ENCODE measurements at regions not wholly inside any gene's neighbourhood (a gene's known extent, or its start where the extent isn't known, plus 50 kb on each side); places are given as distances from the start of the nearest gene placed in this dataset.

- Histone ChIP-seq H3K27me3 (no peaks in the 10 kb centered on the region), H4K20me1 (ENCODE audit: insufficient read depth, poor library complexity, severe bottlenecking) (no peaks in the 10 kb centered on the region), H3K4me1 (ENCODE audit: insufficient read depth) (peaks cover 14% of the 10 kb centered on the region), H3K27ac (peak overlapping the region; percentile 1), H3K4me3 (no peak overlapping the region), H3K36me3 (replicated peaks; ENCODE audit: insufficient read depth, low read depth) (no peaks in the 10 kb centered on the region), H3K4me2 (no peak overlapping the region), H2AFZ (no peak overlapping the region), H3K9me3 (ENCODE audit: low read depth) (no peaks in the 10 kb centered on the region), H3K9me2 (replicated peaks; ENCODE audit: insufficient read depth) (no peaks in the 10 kb centered on the region), H3K79me2 (no peaks in the 10 kb centered on the region)
- DNase-seq (ENCODE audit: low spot score), result no peak
- WGBS (ENCODE audit: low lambda C conversion rate, missing lambda C conversion rate), result 72% methylated on average over 4 of the region's 4 CpGs
- TF ChIP-seq EZH2phosphoT487 (IDR thresholded peaks at IDR 0.05; ENCODE audit: low read depth, severe bottlenecking, unreplicated experiment) (no peak), CTCF (IDR thresholded peaks at IDR 0.05; ENCODE audit: poor library complexity) (no peak)
Measured at GRCh38 chr13:50699874-50700663, 143.4 kb downstream of the DLEU7 start.

- Histone ChIP-seq H3K36me3 (replicated peaks; ENCODE audit: insufficient read depth, low read depth) (no peaks in the 10 kb centered on the region), H3K4me3 (no peak overlapping the region), H3K27me3 (no peaks in the 10 kb centered on the region), H3K9me2 (replicated peaks; ENCODE audit: insufficient read depth) (no peaks in the 10 kb centered on the region), H2AFZ (no peak overlapping the region), H3K4me1 (ENCODE audit: insufficient read depth) (peaks cover 14% of the 10 kb centered on the region), H3K9me3 (ENCODE audit: low read depth) (no peaks in the 10 kb centered on the region), H3K79me2 (no peaks in the 10 kb centered on the region), H3K27ac (peak overlapping the region; percentile 1), H3K4me2 (no peak overlapping the region), H4K20me1 (ENCODE audit: insufficient read depth, poor library complexity, severe bottlenecking) (no peaks in the 10 kb centered on the region)
- TF ChIP-seq EZH2 (IDR thresholded peaks at IDR 0.05; ENCODE audit: borderline replicate concordance) (no peak), EZH2phosphoT487 (IDR thresholded peaks at IDR 0.05; ENCODE audit: low read depth, severe bottlenecking, unreplicated experiment) (no peak), CTCF (IDR thresholded peaks at IDR 0.05; ENCODE audit: poor library complexity) (no peak)
- no peak for DNase-seq (ENCODE audit: low spot score)
- 76% methylated on average over 1 of the region's 1 CpG for WGBS (ENCODE audit: low lambda C conversion rate, missing lambda C conversion rate)
Measured at GRCh38 chr13:50700664-50701305, 142.7 kb downstream of the DLEU7 start.

GRCh38 chr13:50701469-50701868, 142.0 kb downstream of the DLEU7 start:
- no peaks in the 10 kb centered on the region for H3K27me3 ChIP-seq
- no peak for DNase-seq (ENCODE audit: low spot score)
- H3K9me3 ChIP-seq (ENCODE audit: low read depth), result no peaks in the 10 kb centered on the region
- TF ChIP-seq EZH2 (IDR thresholded peaks at IDR 0.05; ENCODE audit: borderline replicate concordance), result no peak
- no peak for TF ChIP-seq CTCF (IDR thresholded peaks at IDR 0.05; ENCODE audit: poor library complexity)
- TF ChIP-seq EZH2phosphoT487 (IDR thresholded peaks at IDR 0.05; ENCODE audit: low read depth, severe bottlenecking, unreplicated experiment), result no peak
- H3K9me2 ChIP-seq (replicated peaks; ENCODE audit: insufficient read depth), result no peaks in the 10 kb centered on the region
- peaks cover 14% of the 10 kb centered on the region for H3K4me1 ChIP-seq (ENCODE audit: insufficient read depth)
- no peaks in the 10 kb centered on the region for H3K36me3 ChIP-seq (replicated peaks; ENCODE audit: insufficient read depth, low read depth)
- H3K4me3 ChIP-seq, result no peak overlapping the region
- no peaks in the 10 kb centered on the region for H4K20me1 ChIP-seq (ENCODE audit: insufficient read depth, poor library complexity, severe bottlenecking)
- H3K79me2 ChIP-seq, result no peaks in the 10 kb centered on the region
- no peak overlapping the region for H2AFZ ChIP-seq
- H3K27ac ChIP-seq, result no peak overlapping the region
- H3K4me2 ChIP-seq, result no peak overlapping the region
- 53% methylated on average over 2 of the region's 2 CpGs for WGBS (ENCODE audit: low lambda C conversion rate, missing lambda C conversion rate)

Data from hepatocyte (in vitro differentiated cells).